NCI-H1694 treated with DMSO at 0.1 percent for 48 hours (cell line): ENCODE measurements at regions not wholly inside any gene's neighbourhood (a gene's known extent, or its start where the extent isn't known, plus 50 kb on each side); places are given as distances from the start of the nearest gene placed in this dataset.

Experiments used
- DNase-seq: peaks from one replicate; lab custom pipeline; 2025; lab: John Stamatoyannopoulos, UW

- DNase-seq: no peak
These were observed 657.7 kb downstream of the TRAM1L1 start for GRCh38 chr4:116427666-116428065.

- no peak for DNase-seq
These were observed 672.2 kb downstream of the TRAM1L1 start for GRCh38 chr4:116413222-116413621.

- no peak for DNase-seq
These were observed 684.1 kb downstream of the TRAM1L1 start for GRCh38 chr4:116401293-116401692.

GRCh38 chr4:116400480-116400879 is 684.9 kb downstream of the TRAM1L1 start:
- DNase-seq: no peak

- DNase-seq: no peak
These were observed 687.7 kb downstream of the TRAM1L1 start for GRCh38 chr4:116397714-116398113.

GRCh38 chr4:116397291-116397690 is 688.1 kb downstream of the TRAM1L1 start:
- DNase-seq: no peak

- no peak for DNase-seq
These were observed 690.0 kb downstream of the TRAM1L1 start for GRCh38 chr4:116395408-116395807.

GRCh38 chr4:116391020-116391419 is 694.4 kb downstream of the TRAM1L1 start:
- DNase-seq: no peak

- no peak for DNase-seq
These were observed 696.2 kb downstream of the TRAM1L1 start for GRCh38 chr4:116389139-116389538.

- no peak for DNase-seq
These were observed 697.4 kb downstream of the TRAM1L1 start for GRCh38 chr4:116387937-116388474.

- DNase-seq: no peak
These were observed 698.5 kb downstream of the TRAM1L1 start for GRCh38 chr4:116386856-116387255.

- no peak for DNase-seq
These were observed 699.8 kb downstream of the TRAM1L1 start for GRCh38 chr4:116385583-116385982.

GRCh38 chr4:116374815-116375214 is 710.6 kb downstream of the TRAM1L1 start:
- DNase-seq: no peak

- DNase-seq: peak; percentile 5
These were observed 722.8 kb downstream of the TRAM1L1 start for GRCh38 chr4:116362583-116362982.

GRCh38 chr4:116361790-116362189 is 723.6 kb downstream of the TRAM1L1 start:
- DNase-seq: peak; percentile 79

- DNase-seq: peak; percentile 11
These were observed 726.6 kb downstream of the TRAM1L1 start for GRCh38 chr4:116358633-116359222.

GRCh38 chr4:116357758-116358157 is 727.6 kb downstream of the TRAM1L1 start:
- no peak for DNase-seq

- DNase-seq: no peak
These were observed 738.6 kb downstream of the TRAM1L1 start for GRCh38 chr4:116346750-116347149.

- DNase-seq: no peak
These were observed 741.6 kb downstream of the TRAM1L1 start for GRCh38 chr4:116343809-116344208.

- DNase-seq: no peak
These were observed 743.2 kb downstream of the TRAM1L1 start for GRCh38 chr4:116342143-116342542.

GRCh38 chr4:116332508-116332907 is 752.9 kb downstream of the TRAM1L1 start:
- DNase-seq: no peak

GRCh38 chr4:116328261-116328860 is 757.0 kb downstream of the TRAM1L1 start:
- no peak for DNase-seq

GRCh38 chr4:116323606-116324005 is 761.8 kb downstream of the TRAM1L1 start:
- DNase-seq: no peak

GRCh38 chr4:116321471-116321870 is 763.9 kb downstream of the TRAM1L1 start:
- no peak for DNase-seq
